K562 (cell line): ENCODE measurements at regions not wholly inside any gene's neighbourhood (a gene's known extent, or its start where the extent isn't known, plus 50 kb on each side); places are given as distances from the start of the nearest gene placed in this dataset.

Source experiments
- MEF2D ChIP-seq: conservative IDR thresholded peaks from 2 replicates; pipeline ENCODE4 v1.6.1; 2016; ENCODE audit warnings: low read depth, missing genetic modification characterization, missing compliant biosample characterization
- MGA ChIP-seq: fragments of 450-650 bp; IDR thresholded peaks from 2 replicates; pipeline ENCODE4 v1.6.1; 2016; ENCODE audit warnings: mild to moderate bottlenecking, moderate library complexity
- SMC3 ChIP-seq: conservative IDR thresholded peaks from 2 replicates; pipeline ENCODE4 v1.6.1; 2011; ENCODE audit warnings: low read depth, low read length, improper control_type of control experiment; ENCODE audit not compliant: insufficient read depth

- TF ChIP-seq MGA = peak; percentile 49
- TF ChIP-seq SMC3 = 0 out of 2 replicates have a peak, but pooled peaks have one; percentile 15
- no peak for TF ChIP-seq MEF2D (tag)
Measured at GRCh38 chr1:87478231-87478630, 149.6 kb downstream of the LMO4 start (continued).
